ENCODE measurements at regions not wholly inside any gene's neighbourhood (a gene's known extent, or its start where the extent isn't known, plus 50 kb on each side); places are given as distances from the start of the nearest gene placed in this dataset.

DNA sequence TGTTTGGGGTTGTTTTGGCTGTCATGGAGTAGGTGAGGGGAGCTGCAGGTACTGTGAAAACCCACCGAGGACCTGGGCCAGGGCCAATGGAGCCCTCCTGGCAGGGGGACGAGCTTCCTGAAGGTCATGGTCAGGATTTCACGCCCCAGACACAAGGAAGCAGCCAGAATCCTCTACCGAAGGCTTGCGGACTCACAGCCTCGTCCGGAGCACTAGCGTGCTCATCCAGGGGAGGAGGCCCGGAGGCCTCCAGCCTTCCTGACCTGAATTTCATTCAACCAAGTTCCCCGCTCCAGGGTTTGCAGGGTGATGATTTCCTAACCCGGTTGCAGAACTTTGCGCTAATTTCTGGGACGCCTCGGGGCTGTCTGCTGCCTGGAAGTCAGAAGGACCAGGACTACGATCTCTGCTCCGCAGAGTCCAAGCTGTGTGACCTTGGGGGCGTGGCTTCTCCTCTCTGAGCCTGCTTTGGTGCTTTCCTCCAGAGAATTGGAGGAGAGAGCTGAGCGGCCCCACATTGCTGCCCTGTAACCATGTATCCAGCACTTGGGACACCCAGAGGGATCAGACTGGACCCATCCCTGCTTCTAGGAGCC lies 56.2 kb upstream of the ADRA2C start:
- TF ChIP-seq EP300 (IDR thresholded peaks at IDR 0.05; ENCODE audit: low read depth in 2 of 2, low read length in 2 of 2), result no peak
- no peak for TF ChIP-seq EP300 (CRISPR knock-in tag; IDR thresholded peaks at IDR 0.05; ENCODE audit: borderline replicate concordance)
- TF ChIP-seq RBFOX2 (IDR thresholded peaks at IDR 0.05; ENCODE audit: low read depth, low read length), result no peak
- no peak for TF ChIP-seq SRF (IDR thresholded peaks at IDR 0.05; ENCODE audit: low read depth, low read length)
